ENCODE measurements at regions not wholly inside any gene's neighbourhood (a gene's known extent, or its start where the extent isn't known, plus 50 kb on each side); places are given as distances from the start of the nearest gene placed in this dataset.

DNA sequence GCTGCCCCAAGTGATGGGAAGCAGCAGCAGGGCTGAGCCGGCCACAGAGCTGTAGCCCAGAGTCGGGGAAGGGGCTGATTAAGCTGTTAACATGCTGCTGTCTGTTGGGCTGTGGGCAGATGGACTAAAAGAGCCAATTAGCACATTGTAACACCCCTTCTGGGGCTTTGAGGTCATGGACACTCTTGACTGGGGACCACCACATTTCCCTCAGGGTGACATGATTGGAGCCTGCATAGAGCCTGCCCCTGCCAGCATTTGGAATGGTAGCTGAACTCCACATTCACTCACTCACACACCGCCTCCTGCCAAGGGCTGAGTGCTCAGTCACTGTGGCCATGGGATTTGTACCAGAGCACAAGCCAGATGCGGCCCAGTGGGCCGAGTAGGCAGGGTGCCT is 646.9 kb downstream of the FAT4 start:
- TF ChIP-seq, protein P1, sequence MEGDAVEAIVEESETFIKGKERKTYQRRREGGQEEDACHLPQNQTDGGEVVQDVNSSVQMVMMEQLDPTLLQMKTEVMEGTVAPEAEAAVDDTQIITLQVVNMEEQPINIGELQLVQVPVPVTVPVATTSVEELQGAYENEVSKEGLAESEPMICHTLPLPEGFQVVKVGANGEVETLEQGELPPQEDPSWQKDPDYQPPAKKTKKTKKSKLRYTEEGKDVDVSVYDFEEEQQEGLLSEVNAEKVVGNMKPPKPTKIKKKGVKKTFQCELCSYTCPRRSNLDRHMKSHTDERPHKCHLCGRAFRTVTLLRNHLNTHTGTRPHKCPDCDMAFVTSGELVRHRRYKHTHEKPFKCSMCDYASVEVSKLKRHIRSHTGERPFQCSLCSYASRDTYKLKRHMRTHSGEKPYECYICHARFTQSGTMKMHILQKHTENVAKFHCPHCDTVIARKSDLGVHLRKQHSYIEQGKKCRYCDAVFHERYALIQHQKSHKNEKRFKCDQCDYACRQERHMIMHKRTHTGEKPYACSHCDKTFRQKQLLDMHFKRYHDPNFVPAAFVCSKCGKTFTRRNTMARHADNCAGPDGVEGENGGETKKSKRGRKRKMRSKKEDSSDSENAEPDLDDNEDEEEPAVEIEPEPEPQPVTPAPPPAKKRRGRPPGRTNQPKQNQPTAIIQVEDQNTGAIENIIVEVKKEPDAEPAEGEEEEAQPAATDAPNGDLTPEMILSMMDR (IDR thresholded peaks at IDR 0.05), result no peak
- no peak for TF ChIP-seq POLR2A (IDR thresholded peaks at IDR 0.05)

All from Peyer's patch (tissue), 4 donors.